Esophagus muscularis mucosa (tissue), 4 donors: ENCODE measurements at regions not wholly inside any gene's neighbourhood (a gene's known extent, or its start where the extent isn't known, plus 50 kb on each side); places are given as distances from the start of the nearest gene placed in this dataset.
"Not testable (repeated sequence)": the region's sequence is repeated elsewhere in the genome, so short reads cannot be mapped to it uniquely, and the experiment has no call there.

ENCODE experiments used
- DNase-seq: peaks from one replicate; pipeline ENCODE4 v3.0.0-alpha.2; 2017; ENCODE audit errors: extremely low spot score
- H3K27ac ChIP-seq, 4 donors: fragments of 200-600 bp; sonication (generic); replicated peaks in 1 of 4; 1 replicate in 3 of 4; 2 replicates in 1 of 4; pipeline ENCODE4 v1.5.1; 2016 to 2019; ENCODE audit warnings: mild to moderate bottlenecking in 1 of 4
- H3K27me3 ChIP-seq, 4 donors: fragments of 200-600 bp; sonication (generic); one replicate each; pipeline versions ENCODE4 v1.5.1 to v1.6.0; 2016 to 2019
- H3K36me3 ChIP-seq, 4 donors: fragments of 200-600 bp; sonication (generic); one replicate each; pipeline ENCODE4 v1.5.1; 2016 to 2019
- H3K4me1 ChIP-seq, 4 donors: fragments of 200-600 bp; sonication (generic); one replicate each; pipeline ENCODE4 v1.5.1; 2016 to 2019
- H3K4me3 ChIP-seq, 4 donors: fragments of 200-600 bp; sonication (generic); 1 replicate in 2 of 4; 2 replicates in 2 of 4; pipeline ENCODE4 v1.5.1; 2016 to 2019; ENCODE audit warnings: mild to moderate bottlenecking in 4 of 4, moderate library complexity in 1 of 4
- H3K9me3 ChIP-seq, 4 donors: fragments of 200-600 bp; sonication (generic); 1 replicate in 3 of 4; 2 replicates in 1 of 4; pipeline ENCODE4 v1.5.1; 2016 to 2019
- CTCF ChIP-seq, 3 experiments: fragments of 200-600 bp in 2 of 3; fragments of 450-650 bp in 1 of 3; sonication (generic) in 2 of 3; IDR thresholded peaks; one replicate each; pipeline ENCODE4 v1.5.1; 2017 to 2019; ENCODE audit warnings: antibody characterized with exemption in 3 of 3, mild to moderate bottlenecking in 2 of 3, moderate library complexity in 1 of 3
- EP300 ChIP-seq: sonication (generic); formaldehyde crosslinking; IDR thresholded peaks from one replicate; pipeline ENCODE4 v1.6.1; 2017; ENCODE audit warnings: antibody characterized with exemption
- POLR2A ChIP-seq: fragments of 450-650 bp; IDR thresholded peaks from one replicate; pipeline ENCODE4 v1.6.1; 2017; ENCODE audit warnings: antibody characterized with exemption, moderate library complexity, mild to moderate bottlenecking, low read depth
- POLR2AphosphoS5 ChIP-seq, 2 donors: sonication (generic); formaldehyde crosslinking; IDR thresholded peaks; one replicate each; pipeline ENCODE4 v1.6.1; 2017; ENCODE audit warnings: antibody characterized with exemption in 2 of 2
- WGBS: methylation state at CpG from one replicate; pipeline ENCODE4 v1.1.5; 2018; 5-methylcytosine and 5-hydroxymethylcytosine counted together
- intact Hi-C: fragments of 100-400 bp; cut with DNase I; formaldehyde crosslinking; loops from one replicate; pipeline ENCODE4 v1.15.1; 2023

GRCh38 chr3:34157491-34157890, 359.1 kb downstream of the PDCD6IP start:
- Histone ChIP-seq H3K4me1 (no peaks in the 10 kb centered on the region), H3K9me3 (no peaks in the 10 kb centered on the region), H3K27me3 (no peaks in the 10 kb centered on the region), H3K36me3 (no peaks in the 10 kb centered on the region), H3K4me3 (no peak overlapping the region), H3K27ac (no peak overlapping the region)
- TF ChIP-seq POLR2A, result no peak
- TF ChIP-seq CTCF (IDR thresholded peaks at IDR 0.05), result no peak
- no peak for TF ChIP-seq EP300
- no peak for TF ChIP-seq POLR2AphosphoS5 (IDR thresholded peaks at IDR 0.05)
- intact Hi-C loops, result no loop called here
- no peak for DNase-seq

GRCh38 chr3:34159613-34160420, 361.4 kb downstream of the PDCD6IP start:
- no peaks in the 10 kb centered on the region for H3K4me1 ChIP-seq
- intact Hi-C loops, result no loop called here
- WGBS, result 90% methylated on average over 4 of the region's 4 CpGs
- H3K27me3 ChIP-seq, result no peaks in the 10 kb centered on the region
- no peak for DNase-seq
- TF ChIP-seq POLR2AphosphoS5 (IDR thresholded peaks at IDR 0.05), result no peak
- no peak for TF ChIP-seq EP300
- no peak for TF ChIP-seq POLR2A
- TF ChIP-seq CTCF (IDR thresholded peaks at IDR 0.05), result no peak
- no peaks in the 10 kb centered on the region for H3K36me3 ChIP-seq
- H3K27ac ChIP-seq, result no peak overlapping the region
- H3K4me3 ChIP-seq, result no peak overlapping the region
- no peaks in the 10 kb centered on the region for H3K9me3 ChIP-seq

GRCh38 chr3:34169636-34170035, 371.2 kb downstream of the PDCD6IP start:
- intact Hi-C loops, result not testable (repeated sequence)
- 95% methylated on average over 8 of the region's 8 CpGs for WGBS

GRCh38 chr3:34174740-34175139, 376.3 kb downstream of the PDCD6IP start:
- no peak overlapping the region for H3K4me3 ChIP-seq
- no peak for DNase-seq
- intact Hi-C loops, result no loop called here
- no peak overlapping the region for H3K27ac ChIP-seq
- TF ChIP-seq EP300 (no peak), POLR2A (no peak), CTCF (IDR thresholded peaks at IDR 0.05) (no peak), POLR2AphosphoS5 (IDR thresholded peaks at IDR 0.05) (no peak)
- no peaks in the 10 kb centered on the region for H3K36me3 ChIP-seq
- no peaks in the 10 kb centered on the region for H3K4me1 ChIP-seq
- H3K27me3 ChIP-seq, result no peaks in the 10 kb centered on the region
- H3K9me3 ChIP-seq, result no peaks in the 10 kb centered on the region

More at GRCh38 chr3:34169636-34170035, 371.2 kb downstream of the PDCD6IP start:
- not testable (repeated sequence) for H3K27ac ChIP-seq, H3K4me3 ChIP-seq, DNase-seq, H3K9me3 ChIP-seq, H3K4me1 ChIP-seq, H3K36me3 ChIP-seq, H3K27me3 ChIP-seq

GRCh38 chr3:34175636-34176176, 377.3 kb downstream of the PDCD6IP start:
- Histone ChIP-seq H3K36me3 (no peaks in the 10 kb centered on the region), H3K27me3 (no peaks in the 10 kb centered on the region), H3K9me3 (no peaks in the 10 kb centered on the region), H3K27ac (no peak overlapping the region), H3K4me3 (no peak overlapping the region), H3K4me1 (no peaks in the 10 kb centered on the region)
- DNase-seq, result no peak
- 89% methylated on average over 2 of the region's 2 CpGs for WGBS
- TF ChIP-seq POLR2A (no peak), CTCF (IDR thresholded peaks at IDR 0.05) (no peak), POLR2AphosphoS5 (IDR thresholded peaks at IDR 0.05) (no peak), EP300 (no peak)
- intact Hi-C loops, result no loop called here
